ENCODE measurements at regions not wholly inside any gene's neighbourhood (a gene's known extent, or its start where the extent isn't known, plus 50 kb on each side); places are given as distances from the start of the nearest gene placed in this dataset.

GRCh38 chr4:24214796-24215195 lies 324.9 kb upstream of the PPARGC1A start:
- TF ChIP-seq CTCF (conservative IDR thresholded peaks at IDR 0.05; ENCODE audit: low read length) (no peak), EZH2phosphoT487 (IDR thresholded peaks at IDR 0.05; ENCODE audit: borderline replicate concordance, low read depth, low read length) (no peak)
